ENCODE measurements at regions not wholly inside any gene's neighbourhood (a gene's known extent, or its start where the extent isn't known, plus 50 kb on each side); places are given as distances from the start of the nearest gene placed in this dataset.

DNA sequence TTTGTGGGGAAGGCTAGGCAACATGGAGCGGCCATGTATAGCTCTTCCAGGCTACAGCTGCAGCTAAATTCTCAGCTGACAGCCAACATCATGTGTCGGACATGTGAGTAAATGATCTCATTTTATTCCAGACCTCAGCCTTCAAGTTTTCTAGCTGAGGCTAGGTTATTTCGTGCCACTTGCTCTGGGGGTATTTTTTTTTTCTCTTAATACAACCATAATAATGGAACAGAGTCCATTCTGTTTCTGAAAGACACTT lies 573.5 kb downstream of the CD109 start (continued):
- no peak for TF ChIP-seq CREB5 (CRISPR knock-in tag; IDR thresholded peaks at IDR 0.05; ENCODE audit: low read depth)
- no peak for TF ChIP-seq ARNTL (CRISPR knock-in tag; IDR thresholded peaks at IDR 0.05; ENCODE audit: borderline replicate concordance, low read depth)
- TF ChIP-seq, protein P1, sequence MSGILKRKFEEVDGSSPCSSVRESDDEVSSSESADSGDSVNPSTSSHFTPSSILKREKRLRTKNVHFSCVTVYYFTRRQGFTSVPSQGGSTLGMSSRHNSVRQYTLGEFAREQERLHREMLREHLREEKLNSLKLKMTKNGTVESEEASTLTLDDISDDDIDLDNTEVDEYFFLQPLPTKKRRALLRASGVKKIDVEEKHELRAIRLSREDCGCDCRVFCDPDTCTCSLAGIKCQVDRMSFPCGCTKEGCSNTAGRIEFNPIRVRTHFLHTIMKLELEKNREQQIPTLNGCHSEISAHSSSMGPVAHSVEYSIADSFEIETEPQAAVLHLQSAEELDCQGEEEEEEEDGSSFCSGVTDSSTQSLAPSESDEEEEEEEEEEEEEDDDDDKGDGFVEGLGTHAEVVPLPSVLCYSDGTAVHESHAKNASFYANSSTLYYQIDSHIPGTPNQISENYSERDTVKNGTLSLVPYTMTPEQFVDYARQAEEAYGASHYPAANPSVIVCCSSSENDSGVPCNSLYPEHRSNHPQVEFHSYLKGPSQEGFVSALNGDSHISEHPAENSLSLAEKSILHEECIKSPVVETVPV (CRISPR knock-in tag; IDR thresholded peaks at IDR 0.05) = no peak
- no peak for TF ChIP-seq RARB (CRISPR knock-in tag; IDR thresholded peaks at IDR 0.05)

GRCh38 chr6:74268815-74269599 lies 573.0 kb downstream of the CD109 start:
- TF ChIP-seq, protein P1 (CRISPR knock-in tag; IDR thresholded peaks at IDR 0.05) = no peak
- TF ChIP-seq SNAI2 (CRISPR knock-in tag; IDR thresholded peaks at IDR 0.05) = no peak
- no peak for TF ChIP-seq PPARA (CRISPR knock-in tag; IDR thresholded peaks at IDR 0.05; ENCODE audit: borderline replicate concordance)
- no peak for TF ChIP-seq ZNF565 (CRISPR knock-in tag; conservative IDR thresholded peaks at IDR 0.05; ENCODE audit: low read depth)
- TF ChIP-seq ARNTL (CRISPR knock-in tag; IDR thresholded peaks at IDR 0.05; ENCODE audit: borderline replicate concordance, low read depth) = no peak
- no peak for ATAC-seq

GRCh38 chr6:74259981-74260380 lies 564.0 kb downstream of the CD109 start:
- ATAC-seq = no peak
- TF ChIP-seq ZFP30 (CRISPR knock-in tag; IDR thresholded peaks at IDR 0.05) (no peak), POU6F1 (CRISPR knock-in tag; IDR thresholded peaks at IDR 0.05; ENCODE audit: borderline replicate concordance, low read depth) (no peak), RARB (CRISPR knock-in tag; IDR thresholded peaks at IDR 0.05) (no peak), ZNF8 (CRISPR knock-in tag; IDR thresholded peaks at IDR 0.05) (no peak), ZFP3 (CRISPR knock-in tag; IDR thresholded peaks at IDR 0.05) (no peak), ARNTL (CRISPR knock-in tag; IDR thresholded peaks at IDR 0.05; ENCODE audit: borderline replicate concordance, low read depth) (no peak), CSDC2 (CRISPR knock-in tag; IDR thresholded peaks at IDR 0.05) (no peak), BACH2 (CRISPR knock-in tag; IDR thresholded peaks at IDR 0.05; ENCODE audit: borderline replicate concordance) (no peak), TOX (CRISPR knock-in tag; IDR thresholded peaks at IDR 0.05; ENCODE audit: borderline replicate concordance) (no peak), ZNF565 (CRISPR knock-in tag; conservative IDR thresholded peaks at IDR 0.05; ENCODE audit: low read depth) (no peak), GLIS3 (CRISPR knock-in tag; IDR thresholded peaks at IDR 0.05) (no peak), ZC3H10 (CRISPR knock-in tag; IDR thresholded peaks at IDR 0.05) (no peak), ZNF70 (CRISPR knock-in tag; IDR thresholded peaks at IDR 0.05) (no peak), ESRRG (CRISPR knock-in tag; IDR thresholded peaks at IDR 0.05) (no peak), OSR1 (CRISPR knock-in tag; IDR thresholded peaks at IDR 0.05) (no peak), CREB5 (CRISPR knock-in tag; IDR thresholded peaks at IDR 0.05; ENCODE audit: low read depth) (no peak), ISL1 (CRISPR knock-in tag; IDR thresholded peaks at IDR 0.05) (no peak), PPARA (CRISPR knock-in tag; IDR thresholded peaks at IDR 0.05; ENCODE audit: borderline replicate concordance) (no peak)
- TF ChIP-seq, protein P2, sequence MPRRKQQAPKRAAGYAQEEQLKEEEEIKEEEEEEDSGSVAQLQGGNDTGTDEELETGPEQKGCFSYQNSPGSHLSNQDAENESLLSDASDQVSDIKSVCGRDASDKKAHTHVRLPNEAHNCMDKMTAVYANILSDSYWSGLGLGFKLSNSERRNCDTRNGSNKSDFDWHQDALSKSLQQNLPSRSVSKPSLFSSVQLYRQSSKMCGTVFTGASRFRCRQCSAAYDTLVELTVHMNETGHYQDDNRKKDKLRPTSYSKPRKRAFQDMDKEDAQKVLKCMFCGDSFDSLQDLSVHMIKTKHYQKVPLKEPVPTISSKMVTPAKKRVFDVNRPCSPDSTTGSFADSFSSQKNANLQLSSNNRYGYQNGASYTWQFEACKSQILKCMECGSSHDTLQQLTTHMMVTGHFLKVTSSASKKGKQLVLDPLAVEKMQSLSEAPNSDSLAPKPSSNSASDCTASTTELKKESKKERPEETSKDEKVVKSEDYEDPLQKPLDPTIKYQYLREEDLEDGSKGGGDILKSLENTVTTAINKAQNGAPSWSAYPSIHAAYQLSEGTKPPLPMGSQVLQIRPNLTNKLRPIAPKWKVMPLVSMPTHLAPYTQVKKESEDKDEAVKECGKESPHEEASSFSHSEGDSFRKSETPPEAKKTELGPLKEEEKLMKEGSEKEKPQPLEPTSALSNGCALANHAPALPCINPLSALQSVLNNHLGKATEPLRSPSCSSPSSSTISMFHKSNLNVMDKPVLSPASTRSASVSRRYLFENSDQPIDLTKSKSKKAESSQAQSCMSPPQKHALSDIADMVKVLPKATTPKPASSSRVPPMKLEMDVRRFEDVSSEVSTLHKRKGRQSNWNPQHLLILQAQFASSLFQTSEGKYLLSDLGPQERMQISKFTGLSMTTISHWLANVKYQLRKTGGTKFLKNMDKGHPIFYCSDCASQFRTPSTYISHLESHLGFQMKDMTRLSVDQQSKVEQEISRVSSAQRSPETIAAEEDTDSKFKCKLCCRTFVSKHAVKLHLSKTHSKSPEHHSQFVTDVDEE (CRISPR knock-in tag; IDR thresholded peaks at IDR 0.05) = no peak
- TF ChIP-seq, protein P1 (CRISPR knock-in tag; IDR thresholded peaks at IDR 0.05) = no peak

Measured in SK-N-SH treated with all-trans-retinoic acid at 6 μM for 48 hours (cell line).